NCI-H128 (cell line): ENCODE measurements at regions not wholly inside any gene's neighbourhood (a gene's known extent, or its start where the extent isn't known, plus 50 kb on each side); places are given as distances from the start of the nearest gene placed in this dataset.

Source experiments
- DNase-seq: peaks from one replicate; lab custom pipeline; 2025; ENCODE audit not compliant: unreplicated experiment; lab: John Stamatoyannopoulos, UW

DNA sequence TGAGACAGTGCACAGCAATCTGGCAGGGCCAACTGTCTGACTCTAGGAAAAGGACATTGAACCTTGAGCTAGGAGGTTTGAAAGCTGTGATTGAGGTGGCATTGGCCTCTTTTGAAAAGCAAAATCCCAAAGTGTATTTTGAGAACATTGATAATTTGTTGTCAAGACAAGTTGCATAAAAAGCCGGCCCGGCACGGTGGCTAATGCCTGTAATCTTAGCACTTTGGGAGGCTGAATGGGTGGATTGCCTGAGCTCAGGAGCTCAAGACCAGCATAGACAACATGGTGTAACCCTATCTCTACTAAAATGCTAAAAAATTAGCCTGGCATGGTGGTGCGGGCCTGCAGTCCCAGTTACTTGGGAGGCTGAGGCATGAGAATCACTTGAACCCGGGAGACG lies 331.6 kb downstream of the DUSP6 start:
- DNase-seq: no peak

DNA sequence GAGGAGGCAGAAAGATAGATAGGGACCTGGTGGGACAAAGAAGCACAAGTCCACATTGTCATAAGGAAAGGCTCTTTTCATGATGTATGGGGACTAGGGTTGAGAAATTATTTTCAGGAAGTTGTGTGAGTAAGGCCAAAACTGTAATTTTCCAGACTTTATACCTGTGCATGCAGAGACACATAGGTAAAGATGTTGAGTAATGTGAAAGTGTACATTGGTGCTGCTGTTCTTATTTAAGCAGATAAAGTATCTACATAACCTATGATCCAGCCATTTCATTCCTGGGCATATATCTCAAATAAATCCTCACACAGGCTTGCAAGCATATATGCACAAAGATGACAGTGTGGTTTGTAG lies 332.2 kb downstream of the DUSP6 start:
- DNase-seq: no peak

DNA sequence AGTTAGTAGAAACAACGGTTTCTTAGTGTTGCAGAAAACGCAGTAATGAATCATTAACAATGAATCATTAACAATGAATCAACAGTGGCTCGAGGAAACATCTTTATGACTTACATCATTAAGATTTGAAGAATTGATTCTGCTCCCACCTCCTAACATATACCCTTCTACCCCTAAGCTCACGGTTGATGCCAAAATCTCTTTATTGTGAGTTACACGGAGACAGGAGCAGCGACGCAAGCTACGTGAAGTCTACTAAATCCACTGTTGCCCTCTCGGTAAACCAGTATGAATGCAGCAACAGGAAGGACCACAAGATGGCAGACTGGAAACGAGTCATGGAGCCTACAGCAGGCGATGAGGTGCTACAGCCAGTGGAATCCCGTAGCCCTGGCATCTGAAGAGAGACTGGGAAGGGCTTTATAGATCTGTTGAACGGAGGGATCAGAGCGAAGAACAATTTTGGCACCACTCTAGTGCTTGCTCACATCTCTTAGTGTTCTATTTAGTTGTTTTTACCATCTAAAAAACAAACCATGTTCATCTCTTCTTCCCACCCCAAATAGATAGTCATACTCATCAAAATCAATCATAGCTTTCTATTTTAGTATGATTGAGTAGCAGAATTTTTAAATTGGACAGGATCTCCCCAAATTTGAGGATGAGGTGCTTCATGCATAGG lies 332.7 kb downstream of the DUSP6 start:
- DNase-seq: peak; percentile 82

GRCh38 chr12:89016970-89017778 lies 335.1 kb downstream of the DUSP6 start:
- peak; percentile 14 for DNase-seq

GRCh38 chr12:89015419-89015818 lies 336.9 kb downstream of the DUSP6 start:
- DNase-seq: no peak

DNA sequence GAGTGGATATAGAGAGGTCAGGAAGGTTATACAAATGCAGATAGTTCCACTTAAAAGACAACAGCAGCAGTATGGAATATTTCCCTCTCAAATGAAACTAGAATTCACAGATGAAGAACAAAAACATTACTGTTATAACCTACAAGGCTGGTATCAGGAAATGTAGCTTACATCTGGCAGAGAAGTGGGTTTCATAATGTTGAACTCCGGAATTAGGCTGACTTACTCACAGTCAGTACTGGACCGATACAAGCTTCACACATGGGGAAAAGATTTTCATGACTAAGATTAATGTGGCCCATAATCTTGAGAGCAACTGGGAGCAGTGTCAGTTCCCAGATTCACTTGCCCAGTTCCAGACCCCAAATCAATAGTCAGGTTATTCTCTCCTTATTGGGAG lies 353.9 kb downstream of the DUSP6 start:
- no peak for DNase-seq

DNA sequence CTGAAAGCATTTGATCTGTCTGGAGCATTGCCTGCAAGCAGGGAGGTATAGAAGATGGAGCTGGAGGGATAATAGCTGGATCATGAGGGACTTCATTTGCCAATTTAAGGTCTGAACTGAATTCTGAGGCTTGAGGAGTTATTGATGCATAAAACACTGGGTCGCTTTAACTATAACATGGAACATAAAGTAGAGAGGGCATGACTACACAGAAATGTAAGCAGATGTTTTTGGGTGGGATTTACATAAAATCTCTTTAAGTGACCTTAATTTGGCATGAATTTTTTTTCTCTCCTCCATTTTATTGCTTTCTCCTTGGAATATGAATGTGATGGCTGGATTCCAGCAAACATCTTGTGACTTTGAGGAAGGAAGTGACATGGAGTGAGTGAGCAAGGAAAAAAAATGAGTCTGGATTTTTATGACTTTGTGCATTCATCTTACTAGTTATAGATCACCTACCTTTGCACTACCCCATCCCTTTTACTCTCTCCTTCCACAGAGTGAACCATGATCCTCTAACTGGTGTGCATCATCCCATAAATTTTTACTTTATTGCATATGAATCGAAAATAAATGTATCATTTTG lies 356.0 kb downstream of the DUSP6 start:
- no peak for DNase-seq

- DNase-seq: no peak
Measured at GRCh38 chr12:88994971-88995370, 357.3 kb downstream of the DUSP6 start.

DNA sequence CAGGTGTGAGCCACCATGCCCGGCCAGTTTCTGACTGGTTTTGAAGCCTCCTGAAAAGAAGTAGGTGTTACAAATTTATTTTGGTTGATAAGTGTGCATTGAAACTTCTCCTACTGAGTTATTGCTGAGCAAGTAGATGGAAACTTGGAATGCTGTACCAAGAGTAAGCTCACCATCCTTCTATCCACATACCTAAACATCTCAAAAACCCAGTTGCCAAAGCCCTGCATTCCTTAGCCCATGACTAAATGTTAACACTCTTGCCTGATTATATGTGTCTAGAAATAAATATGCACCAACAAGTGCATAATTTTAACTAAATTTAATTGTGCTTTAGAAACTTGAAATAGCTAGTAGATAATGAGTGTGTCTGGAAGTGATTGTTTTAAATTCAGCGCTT lies 357.8 kb downstream of the DUSP6 start:
- no peak for DNase-seq

- peak; percentile 45 for DNase-seq
Measured at GRCh38 chr12:88993651-88994050, 358.6 kb downstream of the DUSP6 start.

DNA sequence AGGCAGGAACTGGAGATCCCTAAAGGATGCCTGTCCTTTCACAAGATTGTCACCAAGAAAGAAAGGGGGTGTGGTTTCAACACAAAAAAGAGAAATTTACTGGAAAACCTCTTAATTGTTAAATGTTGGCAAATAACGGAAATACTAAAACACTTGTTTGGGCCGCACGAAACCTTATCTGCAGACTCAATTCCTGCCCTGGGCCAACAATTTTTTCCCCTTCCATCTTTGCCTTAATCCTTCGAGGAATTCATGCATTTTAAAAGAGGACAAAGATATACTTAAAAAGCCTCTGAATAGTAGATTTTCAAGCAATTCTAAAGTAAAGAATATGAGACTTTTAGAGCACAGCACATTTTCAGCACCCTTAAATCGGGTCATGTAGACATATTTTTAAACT lies 366.2 kb downstream of the DUSP6 start:
- no peak for DNase-seq

GRCh38 chr12:88985631-88986030 lies 366.7 kb downstream of the DUSP6 start:
- DNase-seq: no peak

DNA sequence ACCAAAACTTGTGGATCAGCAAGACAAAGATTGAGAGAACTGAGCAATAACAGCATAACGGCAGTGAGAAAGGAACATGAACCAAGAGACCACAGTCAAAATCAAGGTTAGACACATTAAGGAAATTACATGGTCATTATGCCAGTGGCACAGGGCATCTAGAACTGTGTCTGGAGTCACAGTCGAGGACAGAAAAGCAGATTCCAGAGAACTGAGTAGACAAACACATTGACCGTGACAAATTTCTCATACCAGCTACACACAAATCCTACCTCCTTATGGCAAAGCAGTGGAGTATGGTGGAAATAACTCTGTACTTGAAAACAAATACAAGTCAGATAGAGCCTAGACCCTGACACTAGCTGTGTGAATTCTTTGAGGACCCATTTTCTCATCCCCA lies 367.3 kb downstream of the DUSP6 start:
- DNase-seq: no peak

- DNase-seq: no peak
Measured at GRCh38 chr12:88982694-88983093, 369.6 kb downstream of the DUSP6 start.

- DNase-seq: no peak
Measured at GRCh38 chr12:88977115-88977514, 375.2 kb downstream of the DUSP6 start.

- DNase-seq: no peak
Measured at GRCh38 chr12:88973998-88974397, 378.3 kb downstream of the DUSP6 start.

DNA sequence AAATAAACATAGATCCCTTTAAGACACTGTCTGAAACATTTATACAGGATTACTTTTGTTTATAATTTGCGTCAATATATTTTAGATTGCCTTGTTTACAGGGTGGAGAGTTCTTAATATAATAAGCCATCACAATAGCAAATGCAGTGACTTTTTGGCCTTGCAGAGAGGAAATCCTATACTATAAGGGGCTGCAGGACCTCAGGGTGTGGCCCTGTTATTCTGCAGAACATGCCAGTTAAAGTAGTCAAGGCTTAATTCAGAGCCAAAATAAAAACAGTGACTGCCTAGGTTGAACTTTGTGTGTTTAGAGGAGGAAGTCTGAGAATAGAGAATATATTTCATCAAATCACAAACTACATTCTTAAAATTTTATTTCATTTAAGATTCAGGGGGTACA lies 381.6 kb downstream of the DUSP6 start:
- no peak for DNase-seq

GRCh38 chr12:88969127-88969526 lies 383.2 kb downstream of the DUSP6 start:
- no peak for DNase-seq

DNA sequence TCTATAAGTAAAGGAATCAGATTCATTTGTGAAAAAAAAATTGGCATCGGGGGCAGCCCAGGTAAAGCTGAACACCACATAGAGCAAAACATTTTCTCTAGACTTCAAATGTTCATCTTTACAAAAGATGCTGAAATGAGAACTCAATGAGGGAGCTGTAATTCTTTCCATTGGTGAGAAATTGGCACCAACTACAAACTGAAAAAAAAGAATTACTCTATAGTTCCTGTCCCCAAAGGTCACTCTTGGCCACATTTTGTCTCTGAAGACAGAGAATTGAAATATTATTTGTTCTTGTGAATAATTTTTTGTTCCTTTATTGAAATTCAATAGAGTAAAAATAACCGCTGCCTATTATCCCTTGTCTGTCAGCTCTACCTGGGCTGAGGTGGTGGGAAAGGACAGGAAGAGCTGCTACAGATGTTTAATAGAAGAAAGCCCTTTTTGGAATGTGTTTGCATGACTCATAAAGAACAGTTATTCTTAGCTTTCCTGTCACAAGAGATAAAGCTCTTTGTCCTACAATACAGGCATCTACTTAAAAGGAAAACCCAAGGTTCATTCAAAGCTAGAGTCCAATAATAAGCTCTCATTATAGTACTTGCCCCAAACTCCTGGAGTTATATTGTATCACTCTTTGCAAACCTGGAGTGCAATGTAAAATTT lies 380.1 kb upstream of the KITLG start:
- no peak for DNase-seq

- DNase-seq: peak; percentile 95
Measured at GRCh38 chr12:88958946-88959345, 378.7 kb upstream of the KITLG start.

- DNase-seq: no peak
Measured at GRCh38 chr12:88958153-88958552, 377.9 kb upstream of the KITLG start.

DNA sequence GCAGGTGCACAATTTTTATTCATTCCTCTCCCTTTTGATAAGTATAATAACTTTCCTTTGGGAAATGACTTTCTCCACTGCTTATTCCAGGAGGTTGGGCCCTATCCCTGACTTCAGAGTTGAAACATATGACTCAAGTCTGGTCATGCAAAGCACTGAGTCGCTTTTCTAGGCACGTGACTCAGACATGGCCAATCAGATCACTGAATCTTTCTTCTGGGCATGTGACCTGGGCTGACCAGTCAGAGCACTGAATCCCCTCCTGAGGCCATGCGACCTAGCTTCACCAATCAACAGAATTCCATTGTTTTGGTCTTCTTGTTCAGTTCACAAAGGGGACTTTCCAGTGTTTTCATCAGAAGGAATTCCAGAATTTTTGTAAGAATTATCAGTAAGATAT lies 377.1 kb upstream of the KITLG start:
- DNase-seq: no peak
